ENCODE measurements at regions not wholly inside any gene's neighbourhood (a gene's known extent, or its start where the extent isn't known, plus 50 kb on each side); places are given as distances from the start of the nearest gene placed in this dataset.

GRCh38 chr2:223141606-223142005 is 89.6 kb downstream of the KCNE4 start:
- TF ChIP-seq MXD4 (CRISPR knock-in tag; IDR thresholded peaks at IDR 0.05; ENCODE audit: borderline replicate concordance), result no peak
- no peak for TF ChIP-seq CTCF (IDR thresholded peaks at IDR 0.05)
- no peak for TF ChIP-seq ZNF121 (CRISPR knock-in tag; IDR thresholded peaks at IDR 0.05)
- no peak for TF ChIP-seq ATF2 (CRISPR knock-in tag; IDR thresholded peaks at IDR 0.05; ENCODE audit: borderline replicate concordance, low read depth)
- no peak for TF ChIP-seq FOXP1 (CRISPR knock-in tag; IDR thresholded peaks at IDR 0.05; ENCODE audit: borderline replicate concordance)
- TF ChIP-seq SMAD4 (CRISPR knock-in tag; IDR thresholded peaks at IDR 0.05), result no peak
- no peak for TF ChIP-seq NR3C1 (CRISPR knock-in tag; conservative IDR thresholded peaks at IDR 0.05; ENCODE audit: low read depth)
- no peak for TF ChIP-seq E2F4 (CRISPR knock-in tag; IDR thresholded peaks at IDR 0.05; ENCODE audit: borderline replicate concordance, low read depth)
- TF ChIP-seq ATF3 (CRISPR knock-in tag; conservative IDR thresholded peaks at IDR 0.05), result no peak
- TF ChIP-seq CREB1 (CRISPR knock-in tag; IDR thresholded peaks at IDR 0.05), result no peak
- no peak for TF ChIP-seq JUN (CRISPR knock-in tag; IDR thresholded peaks at IDR 0.05)
- TF ChIP-seq NFYB (CRISPR knock-in tag; conservative IDR thresholded peaks at IDR 0.05; ENCODE audit: low read depth), result no peak
